VCaP (cell line): ENCODE measurements at regions not wholly inside any gene's neighbourhood (a gene's known extent, or its start where the extent isn't known, plus 50 kb on each side); places are given as distances from the start of the nearest gene placed in this dataset.
"Not testable (repeated sequence)": the region's sequence is repeated elsewhere in the genome, so short reads cannot be mapped to it uniquely, and the experiment has no call there.

ENCODE experiments used
- H3K27ac ChIP-seq: fragments of 450-650 bp; 2 replicates; pipeline ENCODE4 v1.5.1; 2017
- CTCF ChIP-seq: fragments of 450-650 bp; conservative IDR thresholded peaks from 2 replicates; pipeline ENCODE4 v1.5.1; 2017; ENCODE audit warnings: mild to moderate bottlenecking, moderate library complexity

GRCh38 chr6:66094615-66095014 lies 387.6 kb upstream of the EYS start:
- H3K27ac ChIP-seq = no peak overlapping the region
- no peak for TF ChIP-seq CTCF

- not testable (repeated sequence) for H3K27ac ChIP-seq
Measured at GRCh38 chr6:66092306-66092705, 385.3 kb upstream of the EYS start.

DNA sequence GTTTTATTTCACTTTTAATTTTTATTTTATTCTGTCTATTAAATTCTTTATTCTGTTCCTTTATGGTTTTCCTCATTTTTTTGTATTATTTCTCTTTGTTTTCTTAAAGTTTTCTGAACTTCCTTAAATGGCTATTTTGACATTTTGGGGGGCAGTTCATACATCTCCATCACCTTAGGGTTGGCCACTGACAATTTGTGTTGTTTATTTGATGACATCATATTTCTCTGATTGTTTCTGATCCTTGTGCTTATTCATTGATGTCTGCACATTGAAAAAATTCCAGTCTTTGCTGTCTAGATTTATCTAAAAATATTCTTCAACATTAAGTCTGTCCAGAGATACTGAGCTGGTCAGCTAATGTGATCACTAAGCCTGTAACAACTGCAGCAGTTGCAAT lies 379.5 kb upstream of the EYS start:
- H3K27ac ChIP-seq = no peak overlapping the region
- TF ChIP-seq CTCF = no peak

- TF ChIP-seq CTCF = no peak
- H3K27ac ChIP-seq = no peak overlapping the region
Measured at GRCh38 chr6:66082914-66083313, 375.9 kb upstream of the EYS start.

- no peak overlapping the region for H3K27ac ChIP-seq
- TF ChIP-seq CTCF = no peak
Measured at GRCh38 chr6:66068907-66069306, 361.9 kb upstream of the EYS start.

DNA sequence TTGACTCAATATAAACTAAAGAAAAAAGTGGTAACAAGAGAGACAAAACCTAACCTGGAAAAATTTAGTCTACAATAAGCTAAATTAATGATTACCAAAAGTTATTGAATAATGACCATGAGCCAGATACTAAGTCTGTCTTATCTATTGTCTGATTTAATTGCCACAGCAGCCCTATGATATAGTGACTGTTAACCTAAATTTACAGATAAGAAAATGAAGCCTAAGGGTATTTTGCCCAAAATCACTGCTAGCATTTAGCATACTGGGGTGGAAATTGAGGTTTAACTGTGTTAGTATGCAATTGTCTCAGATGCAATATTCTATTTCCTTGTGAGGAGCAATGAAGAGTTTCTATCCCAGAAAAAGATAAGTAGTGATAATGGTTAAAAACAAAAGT lies 361.0 kb upstream of the EYS start:
- H3K27ac ChIP-seq = no peak overlapping the region
- no peak for TF ChIP-seq CTCF

DNA sequence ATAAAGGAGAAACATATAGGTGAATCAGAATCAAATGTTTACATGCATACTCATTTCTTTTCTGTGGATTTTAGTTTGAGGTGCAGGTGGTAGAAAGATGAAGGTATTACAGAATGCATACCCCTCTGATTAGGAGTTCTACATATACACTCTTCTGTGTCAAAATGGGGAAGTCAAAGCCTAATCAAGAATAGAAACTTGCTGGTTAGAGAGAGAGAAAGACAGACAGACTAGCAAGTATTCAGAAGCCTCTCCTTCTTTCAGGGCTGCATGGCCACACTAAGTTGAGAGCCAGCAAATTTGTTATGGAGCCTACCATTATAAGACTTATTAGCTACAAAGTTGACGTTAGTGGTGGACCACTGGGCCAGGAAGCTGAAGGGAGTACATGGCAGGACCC lies 358.3 kb upstream of the EYS start:
- H3K27ac ChIP-seq = no peak overlapping the region
- no peak for TF ChIP-seq CTCF

GRCh38 chr6:66057034-66057433 lies 350.0 kb upstream of the EYS start:
- TF ChIP-seq CTCF = no peak
- H3K27ac ChIP-seq = no peak overlapping the region
